Astrocyte of the cerebellum (primary cell): ENCODE measurements at regions not wholly inside any gene's neighbourhood (a gene's known extent, or its start where the extent isn't known, plus 50 kb on each side); places are given as distances from the start of the nearest gene placed in this dataset.
"Not testable (repeated sequence)": the region's sequence is repeated elsewhere in the genome, so short reads cannot be mapped to it uniquely, and the experiment has no call there.

Experiments used
- DNase-seq: peaks from one replicate; pipeline ENCODE4 v3.0.0-alpha.2; 2011; ENCODE audit warnings: low read depth
- H3K4me3 ChIP-seq: 2 replicates; pipeline ENCODE4 v1.5.1; 2011; ENCODE audit warnings: mild to moderate bottlenecking, low read depth, low read length, moderate library complexity
- in situ Hi-C: cut with HindIII; loops from 2 replicates; pipeline ENCODE4 v1.10.0; 2017; ENCODE audit warnings: low sequenced_read_pairs
- TF ChIP-seq, protein P1 (sequence below): IDR thresholded peaks from 2 replicates; pipeline ENCODE4 v1.5.1; 2012; ENCODE audit warnings: low read length, low read depth, moderate library complexity, mild to moderate bottlenecking; ENCODE audit errors: missing control alignments

DNA sequence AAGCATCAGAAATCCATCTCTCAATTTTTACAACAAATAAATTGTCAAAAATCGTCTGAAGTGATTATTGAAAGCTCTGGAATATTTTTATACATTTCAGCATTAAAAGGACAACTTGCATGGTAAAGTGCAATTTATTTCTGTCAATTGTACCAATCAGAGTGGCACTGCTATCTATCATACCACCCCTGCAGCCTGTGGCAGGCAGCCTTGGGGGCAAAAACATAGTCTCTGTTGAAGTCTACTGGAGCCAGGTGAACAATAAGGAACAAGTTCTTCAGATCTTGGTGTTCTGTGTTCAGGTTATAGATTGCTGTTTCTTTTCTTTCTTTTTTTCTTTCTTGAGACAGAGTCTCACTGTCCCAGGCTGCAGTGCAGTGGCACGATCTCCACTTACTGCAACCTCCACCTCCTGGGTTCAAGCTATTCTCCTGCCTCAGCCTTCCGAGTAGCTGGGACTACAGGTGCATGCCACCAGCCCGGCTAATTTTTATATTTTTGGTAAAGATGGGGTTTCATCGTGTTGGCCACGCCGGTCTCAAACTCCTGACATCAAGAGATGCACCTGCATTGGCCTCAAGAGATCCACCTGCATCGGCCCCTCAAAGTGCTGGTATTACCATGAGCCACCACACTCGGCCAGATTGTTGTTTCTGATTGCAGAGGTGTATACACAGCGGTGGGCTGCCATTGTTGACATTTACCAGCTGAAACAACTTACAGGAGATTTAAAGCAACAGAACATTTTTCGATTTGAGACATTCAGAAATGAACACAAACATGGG lies 629.6 kb downstream of the SLC16A7 start:
- H3K4me3 ChIP-seq = no peak overlapping the region
- TF ChIP-seq, protein P1, sequence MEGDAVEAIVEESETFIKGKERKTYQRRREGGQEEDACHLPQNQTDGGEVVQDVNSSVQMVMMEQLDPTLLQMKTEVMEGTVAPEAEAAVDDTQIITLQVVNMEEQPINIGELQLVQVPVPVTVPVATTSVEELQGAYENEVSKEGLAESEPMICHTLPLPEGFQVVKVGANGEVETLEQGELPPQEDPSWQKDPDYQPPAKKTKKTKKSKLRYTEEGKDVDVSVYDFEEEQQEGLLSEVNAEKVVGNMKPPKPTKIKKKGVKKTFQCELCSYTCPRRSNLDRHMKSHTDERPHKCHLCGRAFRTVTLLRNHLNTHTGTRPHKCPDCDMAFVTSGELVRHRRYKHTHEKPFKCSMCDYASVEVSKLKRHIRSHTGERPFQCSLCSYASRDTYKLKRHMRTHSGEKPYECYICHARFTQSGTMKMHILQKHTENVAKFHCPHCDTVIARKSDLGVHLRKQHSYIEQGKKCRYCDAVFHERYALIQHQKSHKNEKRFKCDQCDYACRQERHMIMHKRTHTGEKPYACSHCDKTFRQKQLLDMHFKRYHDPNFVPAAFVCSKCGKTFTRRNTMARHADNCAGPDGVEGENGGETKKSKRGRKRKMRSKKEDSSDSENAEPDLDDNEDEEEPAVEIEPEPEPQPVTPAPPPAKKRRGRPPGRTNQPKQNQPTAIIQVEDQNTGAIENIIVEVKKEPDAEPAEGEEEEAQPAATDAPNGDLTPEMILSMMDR = no peak
- in situ Hi-C loops = no loop called here
- no peak for DNase-seq

DNA sequence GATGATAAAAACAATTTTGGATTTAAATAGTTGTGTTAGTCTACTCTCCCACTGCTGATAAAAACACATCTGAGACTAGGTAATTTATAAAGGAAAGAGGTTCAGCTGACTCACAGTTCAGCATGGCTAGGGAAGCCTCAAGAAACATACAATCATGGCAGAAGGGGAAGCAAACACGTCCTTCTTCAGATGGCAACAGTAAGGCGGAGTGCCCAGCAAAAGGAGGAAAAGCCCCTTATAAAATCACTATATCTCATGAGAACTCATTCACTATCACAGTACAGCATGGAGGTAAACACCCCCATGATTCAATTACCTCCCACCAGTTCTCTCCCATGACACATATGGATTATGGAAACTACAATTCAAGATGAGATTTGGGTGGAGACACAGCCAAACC lies 632.1 kb downstream of the SLC16A7 start:
- no peak for DNase-seq
- TF ChIP-seq, protein P1 = no peak
- no peak overlapping the region for H3K4me3 ChIP-seq
- in situ Hi-C loops = no loop called here

DNA sequence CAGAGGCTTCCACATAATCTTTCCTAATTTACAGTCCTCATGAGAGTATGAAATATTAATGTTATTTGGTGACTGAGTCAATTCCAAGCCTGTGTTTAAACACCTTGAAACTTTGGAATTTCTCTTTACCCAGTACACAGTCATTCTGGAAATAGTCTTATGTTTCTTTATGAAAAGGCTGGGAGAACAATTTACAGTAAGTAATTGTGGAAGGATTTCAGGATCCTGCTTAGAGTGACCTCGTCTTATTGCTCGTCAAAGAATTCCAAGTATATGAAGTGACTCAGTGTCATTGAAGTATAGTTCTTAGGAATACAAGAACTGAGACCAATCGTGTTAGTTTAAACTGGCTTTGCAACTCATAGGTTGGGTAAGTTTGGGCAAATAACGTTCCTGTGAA lies 634.2 kb downstream of the SLC16A7 start:
- no peak for DNase-seq
- no peak overlapping the region for H3K4me3 ChIP-seq
- TF ChIP-seq, protein P1 = no peak
- in situ Hi-C loops = no loop called here

DNA sequence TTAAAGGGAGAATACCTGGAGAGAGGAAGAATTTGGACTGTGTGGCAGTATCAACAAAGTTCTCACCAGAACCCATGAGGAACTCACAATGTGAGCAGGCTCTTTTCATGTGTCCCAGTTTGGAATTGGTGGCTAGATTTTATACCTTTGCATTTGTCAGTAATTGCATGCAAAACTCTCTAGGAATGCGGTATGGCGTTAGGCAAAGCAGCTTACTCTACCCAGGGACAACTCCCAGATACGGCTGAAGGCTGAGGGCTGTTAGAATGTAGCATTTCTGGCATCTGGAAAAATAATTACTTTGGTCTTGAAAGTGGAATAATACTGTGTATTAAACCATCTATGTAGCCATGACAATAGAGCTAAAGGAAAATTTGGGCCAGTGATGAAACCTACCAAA lies 635.5 kb downstream of the SLC16A7 start:
- H3K4me3 ChIP-seq = no peak overlapping the region
- no peak for DNase-seq
- in situ Hi-C loops = no loop called here
- TF ChIP-seq, protein P1 = no peak

DNA sequence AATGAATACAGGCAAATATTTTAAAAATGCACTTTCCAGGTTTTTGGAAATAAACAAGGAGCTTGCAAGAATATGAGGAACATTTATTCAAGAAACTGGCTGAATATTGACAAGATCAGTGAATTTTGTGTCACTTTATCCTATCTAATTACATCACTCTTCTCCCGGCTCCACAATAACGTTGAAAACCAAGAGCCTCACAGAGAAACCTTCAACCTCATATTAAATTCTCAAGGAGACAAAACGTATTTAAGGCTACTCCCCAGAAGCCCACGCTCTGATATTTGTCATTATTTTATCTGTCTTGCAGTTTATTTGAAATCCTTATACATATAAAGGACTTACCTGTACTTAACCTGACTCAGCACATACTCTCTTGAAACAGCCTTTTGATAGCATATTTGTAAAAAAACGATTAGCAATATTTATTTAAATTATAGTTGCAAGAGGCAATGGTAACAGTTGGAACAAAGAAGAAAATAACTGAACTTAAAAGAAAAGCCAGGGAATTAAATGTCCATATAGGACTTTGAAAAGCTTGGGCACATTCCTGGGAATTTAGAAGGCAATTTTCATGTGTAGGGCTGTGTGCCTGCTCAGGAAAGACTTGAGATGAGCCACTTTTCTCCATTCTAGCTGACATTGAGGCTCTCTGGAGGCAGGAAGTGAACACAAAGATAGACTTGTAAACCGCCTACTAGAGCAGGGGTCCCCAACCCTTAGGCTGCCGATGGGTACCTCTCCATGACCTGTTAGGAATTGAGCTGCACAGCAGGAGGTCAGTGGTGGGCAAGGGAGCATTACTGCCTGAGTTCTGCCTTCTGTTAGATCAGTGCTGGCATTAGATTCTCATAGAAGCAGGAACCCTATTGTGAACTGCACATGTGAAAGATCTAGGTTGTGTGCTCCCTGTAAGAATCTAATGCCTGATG lies 636.4 kb downstream of the SLC16A7 start:
- DNase-seq = no peak
- H3K4me3 ChIP-seq = no peak overlapping the region
- in situ Hi-C loops = no loop called here
- TF ChIP-seq, protein P1 = no peak

DNA sequence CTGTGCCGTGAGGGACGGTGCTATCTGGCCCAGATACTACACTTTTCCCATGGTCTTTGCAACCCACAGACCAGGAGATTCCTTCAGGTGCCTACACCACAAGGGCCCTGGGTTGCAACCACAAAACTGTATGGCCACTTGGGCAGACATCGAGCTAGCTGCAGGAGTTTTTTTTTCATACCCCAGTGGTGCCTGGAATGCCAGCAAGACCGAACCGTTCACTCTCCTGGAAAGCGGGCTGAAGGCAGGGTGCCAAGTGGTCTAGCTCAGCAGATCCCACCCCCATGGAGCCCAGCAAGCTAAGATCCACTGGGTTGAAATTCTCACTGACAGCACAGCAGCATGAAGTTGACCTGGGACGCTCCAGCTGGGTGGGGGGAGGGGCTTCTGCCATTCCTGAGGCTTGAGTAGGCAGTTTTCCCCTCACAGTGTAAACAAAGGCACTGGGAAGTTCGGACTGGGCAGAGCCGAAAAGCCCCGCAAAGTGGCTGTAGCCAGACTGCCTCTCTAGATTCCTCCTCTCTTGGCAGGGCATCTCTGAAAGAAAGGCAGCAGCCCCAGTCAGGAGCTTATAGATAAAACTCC lies 638.9 kb downstream of the SLC16A7 start:
- DNase-seq, in situ Hi-C loops, H3K4me3 ChIP-seq: not testable (repeated sequence)
